Caco-2 (cell line): ENCODE measurements at regions not wholly inside any gene's neighbourhood (a gene's known extent, or its start where the extent isn't known, plus 50 kb on each side); places are given as distances from the start of the nearest gene placed in this dataset.

Experiments
- BruUV-seq: library from RNA; stranded (reverse); fragments of 400-500 nt; replicated peaks from 2 replicates; lab custom pipeline; 2021; lab: Mats Ljungman, UMichigan
- CTCF ChIA-PET: fragments of 300-600 bp; sonication (Branson Sonifier 250); formaldehyde crosslinking; loops from one replicate; lab custom pipeline; 2022; ENCODE audit warnings: antibody characterized with exemption; lab: Charles Lee
- POLR2A ChIA-PET: fragments of 300-600 bp; sonication (Branson Sonifier 250); formaldehyde crosslinking; loops from one replicate; lab custom pipeline; 2022; ENCODE audit warnings: antibody characterized with exemption; lab: Charles Lee
- DNase-seq, 2 experiments: peaks; one replicate each; pipeline versions ENCODE4 v3.0.0 to v3.0.0-alpha.2; 2020 to 2022
- H3K27me3 ChIP-seq: replicated peaks from 2 replicates; pipeline ENCODE4 v1.6.0; 2011; ENCODE audit warnings: low read length; ENCODE audit not compliant: control insufficient read depth, insufficient read depth
- H3K36me3 ChIP-seq: 2 replicates; pipeline ENCODE4 v1.5.1; 2011; ENCODE audit warnings: low read length; ENCODE audit not compliant: control insufficient read depth, insufficient read depth
- H3K4me1 ChIP-seq: fragments of 250-450 bp; sonication (Bioruptor Pico); 2 replicates; pipeline ENCODE4 v1.5.1; 2020; ENCODE audit warnings: mild to moderate bottlenecking
- H3K4me3 ChIP-seq: 2 replicates; pipeline ENCODE4 v1.5.1; 2011; ENCODE audit warnings: low read depth, mild to moderate bottlenecking, control low read depth, low read length
- H3K9me3 ChIP-seq: fragments of 250-450 bp; sonication (Bioruptor Pico); 2 replicates; pipeline ENCODE4 v1.5.1; 2020; ENCODE audit warnings: mild to moderate bottlenecking, moderate library complexity
- H3K27ac Mint-ChIP-seq: one replicate; pipeline ENCODE4 v1.8.0; 2022; ENCODE audit warnings: mixed read lengths; ENCODE audit not compliant: unreplicated experiment
- H3K27me3 Mint-ChIP-seq: one replicate; pipeline ENCODE4 v1.8.0; 2022; ENCODE audit warnings: mixed read lengths; ENCODE audit not compliant: insufficient read depth, unreplicated experiment
- H3K36me3 Mint-ChIP-seq: one replicate; pipeline ENCODE4 v1.8.0; 2022; ENCODE audit warnings: mild to moderate bottlenecking, mixed read lengths; ENCODE audit not compliant: insufficient read depth, unreplicated experiment
- H3K4me1 Mint-ChIP-seq: one replicate; pipeline ENCODE4 v1.8.0; 2022; ENCODE audit warnings: low read depth, mixed read lengths; ENCODE audit not compliant: unreplicated experiment
- H3K4me3 Mint-ChIP-seq: one replicate; pipeline ENCODE4 v1.8.0; 2022; ENCODE audit warnings: mild to moderate bottlenecking, moderate library complexity, mixed read lengths; ENCODE audit not compliant: unreplicated experiment
- H3K9me3 Mint-ChIP-seq: one replicate; pipeline ENCODE4 v1.8.0; 2022; ENCODE audit warnings: mixed read lengths; ENCODE audit not compliant: unreplicated experiment
- intact Hi-C: fragments of 100-400 bp; cut with micrococcal nuclease; formaldehyde crosslinking; loops from one replicate; pipeline ENCODE4 v1.10.0; 2022; ENCODE audit not compliant: unreplicated experiment
- TF ChIP-seq, protein P1 (sequence below), 2 experiments: fragments of 200-600 bp in 1 of 2; IDR thresholded peaks; 1 replicate in 1 of 2; 2 replicates in 1 of 2; pipeline versions ENCODE4 v1.5.1 to v1.8.0; 2011 to 2022; ENCODE audit warnings: antibody characterized with exemption in 1 of 2, control low read depth in 1 of 2, inconsistent platforms in 1 of 2, low read depth in 1 of 2, low read length in 1 of 2, mild to moderate bottlenecking in 1 of 2, moderate library complexity in 1 of 2; ENCODE audit not compliant: insufficient read depth in 1 of 2, severe bottlenecking in 1 of 2, unreplicated experiment in 1 of 2

- Mint-ChIP-seq H3K9me3 (no peaks in the 10 kb centered on the region), H3K27ac (no peak overlapping the region), H3K27me3 (peaks cover 11% of the 10 kb centered on the region), H3K36me3 (no peaks in the 10 kb centered on the region), H3K4me1 (no peaks in the 10 kb centered on the region), H3K4me3 (no peak overlapping the region)
- H3K36me3 ChIP-seq, result no peaks in the 10 kb centered on the region
- BruUV-seq, result no TSS peak
- POLR2A ChIA-PET, result no interaction called here
- intact Hi-C loops, result no loop called here
- CTCF ChIA-PET, result no interaction called here
- no peaks in the 10 kb centered on the region for H3K9me3 ChIP-seq
- no peak for DNase-seq
- no peaks in the 10 kb centered on the region for H3K4me1 ChIP-seq
- TF ChIP-seq, protein P1, sequence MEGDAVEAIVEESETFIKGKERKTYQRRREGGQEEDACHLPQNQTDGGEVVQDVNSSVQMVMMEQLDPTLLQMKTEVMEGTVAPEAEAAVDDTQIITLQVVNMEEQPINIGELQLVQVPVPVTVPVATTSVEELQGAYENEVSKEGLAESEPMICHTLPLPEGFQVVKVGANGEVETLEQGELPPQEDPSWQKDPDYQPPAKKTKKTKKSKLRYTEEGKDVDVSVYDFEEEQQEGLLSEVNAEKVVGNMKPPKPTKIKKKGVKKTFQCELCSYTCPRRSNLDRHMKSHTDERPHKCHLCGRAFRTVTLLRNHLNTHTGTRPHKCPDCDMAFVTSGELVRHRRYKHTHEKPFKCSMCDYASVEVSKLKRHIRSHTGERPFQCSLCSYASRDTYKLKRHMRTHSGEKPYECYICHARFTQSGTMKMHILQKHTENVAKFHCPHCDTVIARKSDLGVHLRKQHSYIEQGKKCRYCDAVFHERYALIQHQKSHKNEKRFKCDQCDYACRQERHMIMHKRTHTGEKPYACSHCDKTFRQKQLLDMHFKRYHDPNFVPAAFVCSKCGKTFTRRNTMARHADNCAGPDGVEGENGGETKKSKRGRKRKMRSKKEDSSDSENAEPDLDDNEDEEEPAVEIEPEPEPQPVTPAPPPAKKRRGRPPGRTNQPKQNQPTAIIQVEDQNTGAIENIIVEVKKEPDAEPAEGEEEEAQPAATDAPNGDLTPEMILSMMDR (IDR thresholded peaks at IDR 0.05; ENCODE audit: insufficient read depth in 1 of 2, low read depth in 1 of 2, low read length in 1 of 2, severe bottlenecking in 1 of 2, unreplicated experiment in 1 of 2), result no peak
- H3K27me3 ChIP-seq, result no peaks in the 10 kb centered on the region
- H3K4me3 ChIP-seq, result no peak overlapping the region
Observed at GRCh38 chr1:101376121-101377083, 139.6 kb downstream of the S1PR1 start.

DNA sequence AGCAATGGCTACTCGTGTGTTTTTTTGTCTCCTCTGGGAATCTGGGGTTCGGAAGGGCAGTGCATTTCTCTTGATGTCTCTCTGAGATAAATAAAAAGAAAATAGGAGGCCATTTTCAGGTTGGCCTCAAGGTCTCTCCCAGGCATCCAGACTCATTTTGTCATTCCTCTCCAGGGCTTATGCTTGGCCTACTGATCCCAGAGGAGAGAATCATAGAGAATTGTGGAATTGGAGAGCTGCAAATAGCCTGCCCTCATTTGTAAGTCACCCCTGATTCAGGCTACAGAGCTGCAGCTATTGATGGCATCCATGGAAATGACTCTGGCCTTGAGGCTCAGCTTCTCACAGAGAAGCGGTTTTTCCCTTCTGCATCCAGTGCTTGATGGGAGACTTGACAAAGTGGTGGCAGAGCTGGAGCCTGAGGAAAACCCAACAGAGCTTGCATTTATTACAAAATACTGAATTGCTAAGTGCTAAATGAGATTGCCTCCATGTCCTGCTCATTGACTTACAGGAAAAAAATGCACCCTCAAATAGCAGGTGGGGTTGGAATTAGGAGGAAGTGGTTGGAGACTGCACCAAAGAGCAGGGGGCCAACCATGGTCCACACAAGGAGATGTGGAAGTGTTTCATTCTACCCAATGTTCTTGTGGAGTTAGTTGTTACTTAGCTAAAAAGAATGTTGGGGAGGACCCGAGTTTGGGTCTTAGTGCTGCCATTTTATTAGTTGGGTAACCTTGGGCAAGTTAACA lies 140.4 kb downstream of the S1PR1 start:
- no peak for DNase-seq
- Histone ChIP-seq H3K4me1 (no peaks in the 10 kb centered on the region), H3K4me3 (no peak overlapping the region), H3K9me3 (no peaks in the 10 kb centered on the region), H3K27me3 (no peaks in the 10 kb centered on the region), H3K36me3 (no peaks in the 10 kb centered on the region)
- Mint-ChIP-seq H3K4me1 (no peaks in the 10 kb centered on the region), H3K4me3 (no peak overlapping the region), H3K36me3 (no peaks in the 10 kb centered on the region), H3K9me3 (no peaks in the 10 kb centered on the region), H3K27ac (no peak overlapping the region), H3K27me3 (peaks cover 13% of the 10 kb centered on the region)
- BruUV-seq, result no TSS peak
- POLR2A ChIA-PET, result no interaction called here
- TF ChIP-seq, protein P1 (IDR thresholded peaks at IDR 0.05; ENCODE audit: insufficient read depth in 1 of 2, low read depth in 1 of 2, low read length in 1 of 2, severe bottlenecking in 1 of 2, unreplicated experiment in 1 of 2), result no peak
- CTCF ChIA-PET, result no interaction called here
- intact Hi-C loops, result no loop called here

DNA sequence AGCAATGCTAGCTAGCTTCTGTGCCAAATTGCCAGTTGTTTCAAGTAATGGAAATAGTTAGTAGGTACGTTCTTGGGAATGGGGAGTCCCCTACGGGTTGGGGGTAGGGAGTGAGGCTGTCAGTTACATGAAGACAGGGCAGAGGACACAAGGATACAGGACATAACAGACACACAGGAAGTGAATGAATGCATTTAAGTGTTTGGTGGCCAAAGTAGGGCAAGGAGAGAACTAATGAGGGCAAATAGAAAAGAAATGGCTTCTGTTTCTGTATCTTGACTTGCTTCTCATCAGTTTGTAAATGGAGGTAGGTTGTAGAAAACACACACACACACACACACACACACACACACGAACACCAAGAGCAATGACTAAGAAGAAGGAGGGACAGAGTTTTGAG lies 142.2 kb downstream of the S1PR1 start:
- H3K9me3 ChIP-seq, result no peaks in the 10 kb centered on the region
- no peaks in the 10 kb centered on the region for H3K36me3 ChIP-seq
- H3K4me3 ChIP-seq, result no peak overlapping the region
- Mint-ChIP-seq H3K27me3 (peaks cover 17% of the 10 kb centered on the region), H3K4me1 (no peaks in the 10 kb centered on the region), H3K4me3 (no peak overlapping the region), H3K27ac (no peak overlapping the region), H3K9me3 (no peaks in the 10 kb centered on the region), H3K36me3 (no peaks in the 10 kb centered on the region)
- H3K4me1 ChIP-seq, result no peaks in the 10 kb centered on the region
- H3K27me3 ChIP-seq, result no peaks in the 10 kb centered on the region
- CTCF ChIA-PET, result no interaction called here
- BruUV-seq, result no TSS peak
- POLR2A ChIA-PET, result no interaction called here
- TF ChIP-seq, protein P1 (IDR thresholded peaks at IDR 0.05; ENCODE audit: insufficient read depth in 1 of 2, low read depth in 1 of 2, low read length in 1 of 2, severe bottlenecking in 1 of 2, unreplicated experiment in 1 of 2), result no peak
- DNase-seq, result no peak
- intact Hi-C loops, result no loop called here
